Mucosa of descending colon (tissue), 3 donors: ENCODE measurements at regions not wholly inside any gene's neighbourhood (a gene's known extent, or its start where the extent isn't known, plus 50 kb on each side); places are given as distances from the start of the nearest gene placed in this dataset.

ENCODE experiments used
- ATAC-seq: fragments of 200-7000 bp; cut with Tn5 transposase; one replicate; pipeline ENCODE4 v1.9.1; 2020; ENCODE audit warnings: mild to moderate bottlenecking, moderate library complexity
- DNase-seq, 3 donors: peaks; one replicate each; pipeline ENCODE4 v3.0.0-alpha.2; 2020
- H3K36me3 ChIP-seq: fragments of 200-600 bp; one replicate; pipeline ENCODE4 v1.8.0; 2021; ENCODE audit warnings: low read depth, mild to moderate bottlenecking
- H3K4me1 ChIP-seq: fragments of 200-600 bp; one replicate; pipeline ENCODE4 v1.8.0; 2021; ENCODE audit warnings: low read depth, mild to moderate bottlenecking
- H3K4me3 ChIP-seq: fragments of 200-600 bp; one replicate; pipeline ENCODE4 v1.8.0; 2021; ENCODE audit warnings: mild to moderate bottlenecking
- H3K9me3 ChIP-seq: fragments of 200-600 bp; one replicate; pipeline ENCODE4 v1.8.0; 2021; ENCODE audit warnings: mild to moderate bottlenecking
- intact Hi-C, 2 donors: fragments of 100-400 bp; cut with DNase I in 1 of 2; cut with micrococcal nuclease in 1 of 2; formaldehyde crosslinking; loops; one replicate each; pipeline versions ENCODE4 v1.11.0 to v1.11.1; 2022; cut with DNase I, micrococcal nuclease
- TF ChIP-seq, protein P1 (sequence below): fragments of 200-600 bp; IDR thresholded peaks from one replicate; pipeline ENCODE4 v1.8.0; 2022; ENCODE audit warnings: antibody characterized with exemption, mild to moderate bottlenecking
- donor health status: DM: no; HTN: no; CAD: no; lungs with moderate emphysema.
- donor health status: DM: no; HTN: no; CAD: no.
- donor health status: DM: no; HTN: yes; CAD: no.

DNA sequence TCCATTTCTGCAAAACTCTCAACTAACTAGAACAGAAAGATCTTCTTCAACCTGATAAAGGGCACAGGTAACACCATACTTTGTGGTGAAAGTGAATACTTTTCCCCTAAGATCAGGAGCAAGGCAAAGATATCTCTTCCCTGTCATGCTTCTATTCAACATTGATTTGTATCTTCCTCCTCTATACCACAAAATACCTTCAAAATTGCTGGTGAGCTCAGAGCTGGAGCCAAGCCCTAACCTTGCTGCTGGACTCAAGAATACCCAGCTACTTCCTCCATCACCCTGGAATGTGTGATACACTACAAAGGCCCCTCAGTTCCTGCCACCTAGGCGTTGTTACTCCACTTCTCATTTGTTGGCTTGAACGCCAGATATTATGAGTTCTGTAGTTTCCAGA, 499.0 kb downstream of the ACTL7B start:
- Histone ChIP-seq H3K9me3 (no peaks in the 10 kb centered on the region), H3K36me3 (no peaks in the 10 kb centered on the region), H3K4me1 (no peaks in the 10 kb centered on the region), H3K4me3 (no peak overlapping the region)
- intact Hi-C loops = no loop called here
- no peak for DNase-seq
- TF ChIP-seq, protein P1, sequence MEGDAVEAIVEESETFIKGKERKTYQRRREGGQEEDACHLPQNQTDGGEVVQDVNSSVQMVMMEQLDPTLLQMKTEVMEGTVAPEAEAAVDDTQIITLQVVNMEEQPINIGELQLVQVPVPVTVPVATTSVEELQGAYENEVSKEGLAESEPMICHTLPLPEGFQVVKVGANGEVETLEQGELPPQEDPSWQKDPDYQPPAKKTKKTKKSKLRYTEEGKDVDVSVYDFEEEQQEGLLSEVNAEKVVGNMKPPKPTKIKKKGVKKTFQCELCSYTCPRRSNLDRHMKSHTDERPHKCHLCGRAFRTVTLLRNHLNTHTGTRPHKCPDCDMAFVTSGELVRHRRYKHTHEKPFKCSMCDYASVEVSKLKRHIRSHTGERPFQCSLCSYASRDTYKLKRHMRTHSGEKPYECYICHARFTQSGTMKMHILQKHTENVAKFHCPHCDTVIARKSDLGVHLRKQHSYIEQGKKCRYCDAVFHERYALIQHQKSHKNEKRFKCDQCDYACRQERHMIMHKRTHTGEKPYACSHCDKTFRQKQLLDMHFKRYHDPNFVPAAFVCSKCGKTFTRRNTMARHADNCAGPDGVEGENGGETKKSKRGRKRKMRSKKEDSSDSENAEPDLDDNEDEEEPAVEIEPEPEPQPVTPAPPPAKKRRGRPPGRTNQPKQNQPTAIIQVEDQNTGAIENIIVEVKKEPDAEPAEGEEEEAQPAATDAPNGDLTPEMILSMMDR = no peak
- ATAC-seq = no peak

DNA sequence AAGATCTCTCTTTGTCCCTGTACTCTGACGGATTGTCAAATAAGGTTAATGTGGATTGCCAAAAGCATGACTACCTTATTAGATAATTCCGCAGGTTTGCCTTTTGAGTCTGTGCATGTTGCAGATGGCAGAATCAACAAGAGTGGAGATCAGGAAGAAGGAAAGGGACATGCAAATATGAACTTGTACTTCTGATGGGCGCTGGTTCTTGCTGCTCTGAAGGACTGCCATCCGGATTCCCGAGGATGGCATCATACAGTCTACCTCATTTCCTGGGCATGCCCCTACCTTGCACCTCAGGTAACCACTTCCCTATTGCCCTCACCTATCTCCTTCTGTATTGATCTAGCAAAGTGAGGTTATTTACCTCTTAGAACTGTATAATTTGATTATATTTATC, 504.2 kb downstream of the ACTL7B start:
- TF ChIP-seq, protein P1 = no peak
- Histone ChIP-seq H3K4me1 (no peaks in the 10 kb centered on the region), H3K36me3 (no peaks in the 10 kb centered on the region), H3K4me3 (no peak overlapping the region), H3K9me3 (no peaks in the 10 kb centered on the region)
- ATAC-seq (peak; percentile 67), DNase-seq (no peak)
- intact Hi-C loops = no loop called here

DNA sequence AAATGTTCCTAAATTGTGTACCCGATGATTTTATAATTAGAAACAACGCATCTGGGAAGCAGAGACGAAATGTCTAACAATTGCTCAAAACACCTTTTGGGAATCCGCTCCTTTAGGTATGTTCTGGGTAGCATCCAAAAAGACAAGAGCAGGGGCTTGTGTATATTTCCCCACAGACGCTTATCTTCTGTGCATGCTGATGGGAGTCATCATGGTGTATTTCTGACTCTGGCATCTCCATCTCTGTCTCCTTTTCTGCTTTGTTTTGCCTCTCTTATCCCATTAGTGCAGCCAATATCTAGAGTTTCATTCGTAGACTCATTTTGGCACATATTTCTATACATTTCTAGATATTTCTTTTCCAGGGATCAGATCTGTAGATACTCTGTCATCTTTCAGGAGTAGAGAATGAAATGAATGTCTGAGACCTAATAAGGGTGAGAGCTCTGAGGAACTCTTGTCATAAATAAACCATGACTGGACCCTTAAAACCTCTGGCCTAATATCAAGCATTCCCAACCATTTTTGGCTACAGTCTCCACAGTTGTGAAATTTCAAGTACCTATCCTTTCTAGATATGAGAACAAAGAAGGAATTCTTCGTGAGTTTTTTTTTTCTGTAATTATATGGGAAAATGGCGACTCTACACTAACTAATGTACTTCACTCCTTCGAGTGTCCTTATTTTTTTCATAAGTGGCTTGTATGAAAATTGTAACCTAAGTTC, 508.2 kb downstream of the ACTL7B start:
- TF ChIP-seq, protein P1 = no peak
- H3K9me3 ChIP-seq = no peaks in the 10 kb centered on the region
- no peaks in the 10 kb centered on the region for H3K36me3 ChIP-seq
- intact Hi-C loops = no loop called here
- ATAC-seq (no peak), DNase-seq (no peak)
- H3K4me1 ChIP-seq = no peaks in the 10 kb centered on the region
- no peak overlapping the region for H3K4me3 ChIP-seq

DNA sequence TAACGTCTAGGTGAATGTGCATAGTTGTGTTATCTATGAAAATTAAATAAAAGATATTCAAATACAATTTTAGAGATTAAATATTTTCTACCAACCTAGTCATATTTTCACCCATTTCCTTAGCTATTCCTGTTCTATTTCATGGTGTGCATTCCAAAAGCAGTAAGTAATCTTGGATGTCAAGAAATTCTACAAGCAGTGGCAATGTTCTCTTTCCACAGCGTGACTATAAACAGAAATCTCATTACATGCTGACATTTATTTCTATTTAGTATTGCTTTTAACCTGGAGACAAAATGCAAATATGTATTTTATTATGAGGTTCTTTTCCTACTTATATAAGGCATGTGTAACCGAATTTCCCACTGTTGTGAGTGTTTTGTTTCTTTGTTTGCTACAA, 510.0 kb downstream of the ACTL7B start:
- Histone ChIP-seq H3K9me3 (no peaks in the 10 kb centered on the region), H3K4me1 (no peaks in the 10 kb centered on the region), H3K36me3 (no peaks in the 10 kb centered on the region), H3K4me3 (no peak overlapping the region)
- no peak for ATAC-seq
- no peak for DNase-seq
- intact Hi-C loops = no loop called here
- TF ChIP-seq, protein P1 = no peak

DNA sequence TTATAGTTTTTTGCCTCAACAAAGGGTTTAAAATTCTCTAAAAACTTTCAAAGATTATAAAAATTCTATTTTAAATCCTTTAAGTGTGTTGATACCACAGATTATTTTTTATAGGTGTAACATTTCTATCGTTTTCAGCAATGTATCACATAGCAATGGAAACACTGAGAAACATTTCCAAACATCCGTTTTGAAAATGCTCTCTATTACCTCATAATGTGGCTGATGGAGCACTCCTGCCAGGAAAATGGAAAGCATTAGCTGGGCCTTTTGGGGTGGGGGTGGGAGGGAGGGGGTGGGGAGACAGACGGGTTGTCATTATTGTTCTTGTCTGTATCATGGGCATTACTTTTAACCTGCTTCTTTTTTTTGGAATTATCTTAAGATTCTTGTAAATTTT, 516.5 kb downstream of the ACTL7B start:
- no peaks in the 10 kb centered on the region for H3K36me3 ChIP-seq
- no peak overlapping the region for H3K4me3 ChIP-seq
- H3K4me1 ChIP-seq = no peaks in the 10 kb centered on the region
- intact Hi-C loops = no loop called here
- no peak for DNase-seq
- no peaks in the 10 kb centered on the region for H3K9me3 ChIP-seq
- ATAC-seq = no peak
- TF ChIP-seq, protein P1 = no peak

DNA sequence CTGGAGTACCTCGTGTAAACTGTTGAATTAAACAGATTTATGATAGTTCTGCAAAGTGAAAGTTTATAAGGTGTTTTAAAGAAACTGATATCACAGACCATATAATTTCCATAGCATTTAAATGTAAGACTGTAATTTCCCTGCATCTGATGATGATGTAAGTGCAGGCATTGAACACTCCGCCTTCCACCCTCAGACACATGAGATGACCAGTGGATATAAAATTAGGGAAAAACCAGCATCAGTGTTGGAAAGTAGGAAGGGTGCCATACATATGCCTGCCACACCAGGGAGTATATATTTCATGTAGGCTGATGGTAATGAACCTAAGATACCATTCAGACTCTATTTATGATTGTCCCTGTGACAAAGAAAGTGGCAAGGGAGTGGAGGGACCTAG, 519.2 kb downstream of the ACTL7B start:
- ATAC-seq = no peak
- intact Hi-C loops = no loop called here

More for the DNA sequence above, 519.2 kb downstream of the ACTL7B start:
- Histone ChIP-seq H3K4me1 (no peaks in the 10 kb centered on the region), H3K36me3 (no peaks in the 10 kb centered on the region), H3K4me3 (no peak overlapping the region), H3K9me3 (no peaks in the 10 kb centered on the region)
- TF ChIP-seq, protein P1 = no peak
- no peak for DNase-seq
